Spleen (tissue), 7 donors: ENCODE measurements at regions not wholly inside any gene's neighbourhood (a gene's known extent, or its start where the extent isn't known, plus 50 kb on each side); places are given as distances from the start of the nearest gene placed in this dataset.

Experiments
- CTCF ChIP-seq, 11 experiments: fragments of 200-600 bp in 7 of 11; fragments of 450-650 bp in 4 of 11; sonication (generic) in 4 of 11; IDR thresholded peaks in 8 of 11; conservative IDR thresholded peaks in 3 of 11; 1 replicate in 7 of 11; 2 replicates in 4 of 11; pipeline versions ENCODE4 v1.4.0 to v1.8.0; 2016 to 2021; ENCODE audit warnings: antibody characterized with exemption in 11 of 11, inconsistent platforms in 4 of 11, mild to moderate bottlenecking in 1 of 11
- POLR2A ChIP-seq, 3 donors: fragments of 450-650 bp; IDR thresholded peaks; one replicate each; pipeline ENCODE4 v1.5.1; 2017; ENCODE audit warnings: antibody characterized with exemption in 3 of 3, mild to moderate bottlenecking in 1 of 3
- POLR2AphosphoS5 ChIP-seq, 3 donors: sonication (generic); formaldehyde crosslinking; IDR thresholded peaks; one replicate each; pipeline ENCODE4 v1.5.1; 2017; ENCODE audit warnings: antibody characterized with exemption in 3 of 3
- donor health status: DM: no; HTN: no; CAD: no; lungs with moderate emphysema.
- donor health status: DM: no; HTN: no; CAD: no.
- donor health status: DM: no; HTN: no; CAD: no.

- TF ChIP-seq CTCF (IDR thresholded peaks at IDR 0.05 in 8 of 11, conservative IDR thresholded peaks at IDR 0.05 in 3 of 11) (no peak), POLR2A (IDR thresholded peaks at IDR 0.05) (no peak), POLR2AphosphoS5 (IDR thresholded peaks at IDR 0.05) (no peak)
Observed at GRCh38 chr9:79116709-79117108, 455.1 kb upstream of the TLE4 start.
